A549 (cell line): ENCODE measurements at regions not wholly inside any gene's neighbourhood (a gene's known extent, or its start where the extent isn't known, plus 50 kb on each side); places are given as distances from the start of the nearest gene placed in this dataset.

Experiments used
- ATAC-seq, 2 experiments: fragments of 200-7000 bp in 1 of 2; fragments of >200 bp in 1 of 2; cut with Nextera tagmentation in 1 of 2; cut with Tn5 transposase in 1 of 2; 3 replicates each; pipeline versions ENCODE4 v1.8.0 to v1.9.1; 2018 to 2020; ENCODE audit warnings: mild to moderate bottlenecking in 1 of 2, moderate library complexity in 1 of 2
- CTCF ChIA-PET: fragments of 300-600 bp; sonication (Branson Sonifier 250); formaldehyde crosslinking; extraction: SDS; loops from one replicate; lab custom pipeline; 2021; ENCODE audit warnings: antibody characterized with exemption, inconsistent platforms; lab: Yijun Ruan, JAX
- POLR2A ChIA-PET: fragments of 350-600 bp; formaldehyde crosslinking; extraction: SDS; loops from one replicate; lab custom pipeline; 2021; ENCODE audit warnings: antibody characterized with exemption, inconsistent platforms; lab: Yijun Ruan, JAX
- DNase-seq, 2 experiments: peaks; one replicate each; pipeline versions ENCODE4 v3.0.0 to v3.0.0-alpha.2; 2011 to 2016; ENCODE audit warnings: low read depth in 1 of 2, low spot score in 1 of 2
- FAIRE-seq: peaks from 2 replicates; lab custom pipeline; 2011; peaks lifted over from hg19 to GRCh38; lab: Jason Lieb, UNC
- H3K27ac ChIP-seq, 2 experiments: fragments of >200 bp; sonication (Bioruptor Twin); formaldehyde crosslinking; 3 replicates each; pipeline ENCODE4 v1.5.1; 2016 to 2017
- H3K4me1 ChIP-seq: fragments of >200 bp; sonication (Bioruptor Twin); formaldehyde crosslinking; 3 replicates; pipeline ENCODE4 v1.6.1; 2016
- H3K4me2 ChIP-seq: fragments of >200 bp; sonication (Bioruptor Twin); formaldehyde crosslinking; 3 replicates; pipeline ENCODE4 v1.6.1; 2016
- H3K4me3 ChIP-seq: fragments of >200 bp; sonication (Bioruptor Twin); formaldehyde crosslinking; 3 replicates; pipeline ENCODE4 v1.5.1; 2016
- H3K9me3 ChIP-seq: fragments of >200 bp; sonication (Bioruptor Twin); formaldehyde crosslinking; 3 replicates; pipeline ENCODE4 v1.6.1; 2016
- CBX2 ChIP-seq: fragments of 200-600 bp; sonication (generic); IDR thresholded peaks from 2 replicates; pipeline ENCODE4 v1.6.1; 2016; ENCODE audit warnings: low read depth, mild to moderate bottlenecking, borderline replicate concordance
- CBX8 ChIP-seq: fragments of 200-600 bp; sonication (generic); IDR thresholded peaks from 2 replicates; pipeline ENCODE4 v1.6.1; 2016
- CHD2 ChIP-seq: fragments of 150-350 bp; IDR thresholded peaks from 2 replicates; pipeline ENCODE4 v1.6.1; 2014; ENCODE audit warnings: low read length; ENCODE audit not compliant: partially characterized antibody
- CHD4 ChIP-seq: fragments of 200-600 bp; sonication (generic); IDR thresholded peaks from 2 replicates; pipeline ENCODE4 v1.6.1; 2016; ENCODE audit warnings: antibody characterized with exemption, mild to moderate bottlenecking, borderline replicate concordance
- FOSB ChIP-seq: fragments of 250-450 bp; sonication (Bioruptor Pico); IDR thresholded peaks from 2 replicates; pipeline ENCODE4 v1.5.0; 2020; ENCODE audit warnings: mild to moderate bottlenecking, moderate library complexity
- FOSL2 ChIP-seq, 2 experiments: fragments of 450-650 bp in 1 of 2; fragments of >200 bp in 1 of 2; sonication (Bioruptor Twin) in 1 of 2; formaldehyde crosslinking; IDR thresholded peaks; 2 replicates each; pipeline versions ENCODE4 v1.5.0 to v1.6.1; 2016 to 2020; ENCODE audit warnings: mild to moderate bottlenecking in 1 of 2, moderate library complexity in 1 of 2
- FOXS1 ChIP-seq: fragments of 250-450 bp; sonication (Bioruptor Pico); IDR thresholded peaks from 2 replicates; pipeline ENCODE4 v1.5.0; 2020; ENCODE audit warnings: mild to moderate bottlenecking, moderate library complexity
- GATA3 ChIP-seq: IDR thresholded peaks from 2 replicates; pipeline ENCODE4 v1.6.1; 2012; ENCODE audit warnings: borderline replicate concordance
- HEYL ChIP-seq: fragments of 250-450 bp; sonication (Bioruptor Pico); IDR thresholded peaks from 2 replicates; pipeline ENCODE4 v1.8.0; 2021; ENCODE audit warnings: mild to moderate bottlenecking, moderate library complexity
- HOXB5 ChIP-seq: fragments of 250-450 bp; sonication (Bioruptor Pico); IDR thresholded peaks from 2 replicates; pipeline ENCODE4 v1.5.0; 2020; ENCODE audit warnings: mild to moderate bottlenecking, moderate library complexity
- JUN ChIP-seq, 2 experiments: fragments of >200 bp; sonication (Bioruptor Twin); formaldehyde crosslinking; IDR thresholded peaks; 2 replicates in 1 of 2; 3 replicates in 1 of 2; pipeline ENCODE4 v1.6.1; 2016 to 2017
- JUNB ChIP-seq: fragments of >200 bp; sonication (Bioruptor Twin); formaldehyde crosslinking; IDR thresholded peaks from 2 replicates; pipeline ENCODE4 v1.6.1; 2016
- MAZ ChIP-seq: fragments of 150-350 bp; IDR thresholded peaks from 2 replicates; pipeline ENCODE4 v1.6.1; 2014; ENCODE audit warnings: antibody characterized with exemption, low read depth, low read length, borderline replicate concordance
- MYC ChIP-seq: IDR thresholded peaks from 2 replicates; pipeline ENCODE4 v1.6.1; 2012; ENCODE audit warnings: mild to moderate bottlenecking, inconsistent platforms, low read length, improper control_type of control experiment, borderline replicate concordance
- NFE2L2 ChIP-seq: fragments of 150-350 bp; conservative IDR thresholded peaks from 2 replicates; pipeline ENCODE4 v1.6.1; 2014; ENCODE audit warnings: low read length
- NR3C1 ChIP-seq: fragments of >200 bp; sonication (Bioruptor Twin); formaldehyde crosslinking; IDR thresholded peaks from 3 replicates; pipeline ENCODE4 v1.6.1; 2017
- POLR2AphosphoS2 ChIP-seq: conservative IDR thresholded peaks from 2 replicates; pipeline ENCODE4 v1.6.1; 2012; ENCODE audit warnings: low read length, improper control_type of control experiment, inconsistent platforms
- RAD21 ChIP-seq, 2 experiments: fragments of >200 bp in 1 of 2; sonication (Bioruptor Twin) in 1 of 2; formaldehyde crosslinking in 1 of 2; IDR thresholded peaks in 1 of 2; conservative IDR thresholded peaks in 1 of 2; 2 replicates in 1 of 2; 3 replicates in 1 of 2; pipeline ENCODE4 v1.6.1; 2012 to 2018; ENCODE audit warnings: inconsistent platforms in 1 of 2
- RCOR1 ChIP-seq: fragments of 150-350 bp; IDR thresholded peaks from 2 replicates; pipeline ENCODE4 v1.6.1; 2014; ENCODE audit warnings: antibody characterized with exemption, low read length, low read depth
- RFX5 ChIP-seq: fragments of 450-650 bp; IDR thresholded peaks from 2 replicates; pipeline ENCODE4 v1.7.1; 2014; ENCODE audit warnings: antibody characterized with exemption, mild to moderate bottlenecking, moderate library complexity
- SMC3 ChIP-seq: fragments of >200 bp; sonication (Bioruptor Twin); formaldehyde crosslinking; IDR thresholded peaks from 3 replicates; pipeline ENCODE4 v1.6.1; 2018; ENCODE audit warnings: inconsistent platforms
- ZFP36 ChIP-seq: fragments of 450-650 bp; IDR thresholded peaks from 2 replicates; pipeline ENCODE4 v1.6.1; 2014; ENCODE audit warnings: borderline replicate concordance; ENCODE audit not compliant: partially characterized antibody
- WGBS: methylation state at CpG from one replicate; pipeline ENCODE4 v1.1.6; 2017; ENCODE audit errors: missing lambda C conversion rate; 5-methylcytosine and 5-hydroxymethylcytosine counted together
- TF ChIP-seq, protein P1 (sequence below): IDR thresholded peaks from 2 replicates; pipeline ENCODE4 v1.6.1; 2012; ENCODE audit warnings: low read depth, borderline replicate concordance
- TF ChIP-seq, protein P2 (sequence below): fragments of >200 bp; sonication (Bioruptor Twin); formaldehyde crosslinking; IDR thresholded peaks from 3 replicates; pipeline ENCODE4 v1.6.1; 2016
- TF ChIP-seq, protein P3 (sequence below): fragments of 250-450 bp; sonication (Bioruptor Pico); IDR thresholded peaks from 2 replicates; pipeline ENCODE4 v1.5.0; 2020; ENCODE audit warnings: low read depth, mild to moderate bottlenecking, moderate library complexity
- TF ChIP-seq, protein P4 (sequence below): IDR thresholded peaks from 2 replicates; pipeline ENCODE4 v1.6.1; 2012
- TF ChIP-seq, protein P5 (sequence below): fragments of 450-650 bp; IDR thresholded peaks from 2 replicates; pipeline ENCODE4 v1.6.1; 2014; ENCODE audit warnings: antibody characterized with exemption
- TF ChIP-seq, protein P6 (sequence below): IDR thresholded peaks from 2 replicates; pipeline ENCODE4 v1.6.1; 2012
- TF ChIP-seq, protein P7 (sequence below): fragments of 150-350 bp; IDR thresholded peaks from 2 replicates; pipeline ENCODE4 v1.6.1; 2014; ENCODE audit warnings: low read depth, mild to moderate bottlenecking, low read length

DNA sequence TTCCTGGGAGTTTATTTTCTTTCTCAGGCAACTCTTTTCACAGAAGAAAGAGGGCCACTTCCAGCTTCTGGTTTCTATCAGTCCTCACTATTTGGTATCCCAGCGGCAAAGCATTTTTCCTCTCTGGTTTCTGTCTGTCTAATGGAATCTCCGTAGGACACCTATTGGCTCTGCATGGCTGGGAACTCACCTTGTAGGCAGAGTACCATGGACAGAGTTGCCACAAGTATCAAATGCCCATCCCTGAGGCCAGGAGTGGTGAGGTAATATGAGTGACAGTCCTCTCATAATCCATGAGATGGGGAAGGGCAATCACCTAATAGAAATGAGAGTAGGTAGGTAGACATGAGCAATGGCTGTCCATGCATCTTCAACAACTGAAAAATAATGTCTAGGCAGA lies 369.5 kb upstream of the PIK3C3 start:
- ATAC-seq (no peak), DNase-seq (no peak), FAIRE-seq (no peak)
- no peak overlapping the region for H3K4me3 ChIP-seq
- no peak overlapping the region for H3K4me2 ChIP-seq
- ChIA-PET POLR2A (no interaction called here), CTCF (no interaction called here)
- H3K4me1 ChIP-seq, result no peaks in the 10 kb centered on the region
- no peak for TF ChIP-seq CBX8
- TF ChIP-seq, protein P1, sequence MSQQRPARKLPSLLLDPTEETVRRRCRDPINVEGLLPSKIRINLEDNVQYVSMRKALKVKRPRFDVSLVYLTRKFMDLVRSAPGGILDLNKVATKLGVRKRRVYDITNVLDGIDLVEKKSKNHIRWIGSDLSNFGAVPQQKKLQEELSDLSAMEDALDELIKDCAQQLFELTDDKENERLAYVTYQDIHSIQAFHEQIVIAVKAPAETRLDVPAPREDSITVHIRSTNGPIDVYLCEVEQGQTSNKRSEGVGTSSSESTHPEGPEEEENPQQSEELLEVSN, result no peak
- TF ChIP-seq, protein P2, sequence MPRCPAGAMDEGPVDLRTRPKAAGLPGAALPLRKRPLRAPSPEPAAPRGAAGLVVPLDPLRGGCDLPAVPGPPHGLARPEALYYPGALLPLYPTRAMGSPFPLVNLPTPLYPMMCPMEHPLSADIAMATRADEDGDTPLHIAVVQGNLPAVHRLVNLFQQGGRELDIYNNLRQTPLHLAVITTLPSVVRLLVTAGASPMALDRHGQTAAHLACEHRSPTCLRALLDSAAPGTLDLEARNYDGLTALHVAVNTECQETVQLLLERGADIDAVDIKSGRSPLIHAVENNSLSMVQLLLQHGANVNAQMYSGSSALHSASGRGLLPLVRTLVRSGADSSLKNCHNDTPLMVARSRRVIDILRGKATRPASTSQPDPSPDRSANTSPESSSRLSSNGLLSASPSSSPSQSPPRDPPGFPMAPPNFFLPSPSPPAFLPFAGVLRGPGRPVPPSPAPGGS, result no peak
- TF ChIP-seq JUN (IDR thresholded peaks at IDR 0.05), result no peak
- TF ChIP-seq SMC3, result no peak
- no peak for TF ChIP-seq NFE2L2
- TF ChIP-seq RFX5, result no peak
- TF ChIP-seq JUNB, result no peak
- TF ChIP-seq FOXS1 (CRISPR knock-in tag), result no peak
- TF ChIP-seq FOSL2 (IDR thresholded peaks at IDR 0.05), result no peak
- no peak for TF ChIP-seq FOSL2 (CRISPR knock-in tag; IDR thresholded peaks at IDR 0.05)
- TF ChIP-seq GATA3, result no peak
- no peak for TF ChIP-seq RCOR1
- TF ChIP-seq NR3C1, result no peak
- TF ChIP-seq HOXB5 (CRISPR knock-in tag), result no peak
- TF ChIP-seq CHD4, result no peak
- H3K27ac ChIP-seq, result no peak overlapping the region
- H3K9me3 ChIP-seq, result no peaks in the 10 kb centered on the region
- WGBS, result no CpG with 5 or more reads among the region's 2 CpGs

DNA sequence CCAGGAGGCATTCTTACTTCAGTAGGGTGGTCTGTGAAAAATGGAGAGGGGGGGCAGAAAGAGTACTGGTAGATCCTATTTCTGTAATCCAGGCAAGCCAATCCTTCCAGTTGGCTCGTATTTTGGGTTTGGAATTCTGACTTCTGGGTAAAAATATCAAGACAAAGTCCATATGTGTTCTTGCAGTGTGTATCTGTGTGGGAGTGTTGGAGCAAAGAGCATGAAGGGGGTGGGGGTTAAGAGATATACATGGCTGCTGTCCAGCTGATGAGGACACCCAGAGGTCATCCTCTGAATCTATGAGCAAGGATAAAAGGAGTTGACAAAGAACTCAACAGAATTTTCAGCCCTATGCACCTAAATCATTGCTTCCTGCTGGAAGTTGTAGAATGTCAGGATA lies 375.8 kb upstream of the PIK3C3 start:
- FAIRE-seq (no peak), ATAC-seq (no peak), DNase-seq (no peak)
- Histone ChIP-seq H3K4me3 (no peak overlapping the region), H3K27ac (no peak overlapping the region), H3K4me2 (no peak overlapping the region), H3K9me3 (no peaks in the 10 kb centered on the region), H3K4me1 (no peaks in the 10 kb centered on the region)
- WGBS, result 0% methylated on average over 1 of the region's 1 CpG
- no peak for TF ChIP-seq FOSB
- TF ChIP-seq ZFP36, result no peak
- TF ChIP-seq POLR2AphosphoS2, result no peak
- TF ChIP-seq RCOR1, result no peak
- TF ChIP-seq RAD21 (conservative IDR thresholded peaks at IDR 0.05 in 1 of 2, IDR thresholded peaks at IDR 0.05 in 1 of 2), result no peak
- no peak for TF ChIP-seq MAZ
- TF ChIP-seq, protein P3, sequence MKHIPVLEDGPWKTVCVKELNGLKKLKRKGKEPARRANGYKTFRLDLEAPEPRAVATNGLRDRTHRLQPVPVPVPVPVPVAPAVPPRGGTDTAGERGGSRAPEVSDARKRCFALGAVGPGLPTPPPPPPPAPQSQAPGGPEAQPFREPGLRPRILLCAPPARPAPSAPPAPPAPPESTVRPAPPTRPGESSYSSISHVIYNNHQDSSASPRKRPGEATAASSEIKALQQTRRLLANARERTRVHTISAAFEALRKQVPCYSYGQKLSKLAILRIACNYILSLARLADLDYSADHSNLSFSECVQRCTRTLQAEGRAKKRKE (CRISPR knock-in tag), result no peak
- TF ChIP-seq, protein P4, sequence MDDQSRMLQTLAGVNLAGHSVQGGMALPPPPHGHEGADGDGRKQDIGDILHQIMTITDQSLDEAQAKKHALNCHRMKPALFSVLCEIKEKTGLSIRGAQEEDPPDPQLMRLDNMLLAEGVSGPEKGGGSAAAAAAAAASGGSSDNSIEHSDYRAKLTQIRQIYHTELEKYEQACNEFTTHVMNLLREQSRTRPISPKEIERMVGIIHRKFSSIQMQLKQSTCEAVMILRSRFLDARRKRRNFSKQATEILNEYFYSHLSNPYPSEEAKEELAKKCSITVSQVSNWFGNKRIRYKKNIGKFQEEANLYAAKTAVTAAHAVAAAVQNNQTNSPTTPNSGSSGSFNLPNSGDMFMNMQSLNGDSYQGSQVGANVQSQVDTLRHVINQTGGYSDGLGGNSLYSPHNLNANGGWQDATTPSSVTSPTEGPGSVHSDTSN, result no peak
- TF ChIP-seq, protein P5, sequence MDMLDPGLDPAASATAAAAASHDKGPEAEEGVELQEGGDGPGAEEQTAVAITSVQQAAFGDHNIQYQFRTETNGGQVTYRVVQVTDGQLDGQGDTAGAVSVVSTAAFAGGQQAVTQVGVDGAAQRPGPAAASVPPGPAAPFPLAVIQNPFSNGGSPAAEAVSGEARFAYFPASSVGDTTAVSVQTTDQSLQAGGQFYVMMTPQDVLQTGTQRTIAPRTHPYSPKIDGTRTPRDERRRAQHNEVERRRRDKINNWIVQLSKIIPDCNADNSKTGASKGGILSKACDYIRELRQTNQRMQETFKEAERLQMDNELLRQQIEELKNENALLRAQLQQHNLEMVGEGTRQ, result no peak
- TF ChIP-seq, protein P2, result no peak
- TF ChIP-seq, protein P6, sequence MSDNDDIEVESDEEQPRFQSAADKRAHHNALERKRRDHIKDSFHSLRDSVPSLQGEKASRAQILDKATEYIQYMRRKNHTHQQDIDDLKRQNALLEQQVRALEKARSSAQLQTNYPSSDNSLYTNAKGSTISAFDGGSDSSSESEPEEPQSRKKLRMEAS, result no peak
- no peak for TF ChIP-seq CBX2
- TF ChIP-seq, protein P7, sequence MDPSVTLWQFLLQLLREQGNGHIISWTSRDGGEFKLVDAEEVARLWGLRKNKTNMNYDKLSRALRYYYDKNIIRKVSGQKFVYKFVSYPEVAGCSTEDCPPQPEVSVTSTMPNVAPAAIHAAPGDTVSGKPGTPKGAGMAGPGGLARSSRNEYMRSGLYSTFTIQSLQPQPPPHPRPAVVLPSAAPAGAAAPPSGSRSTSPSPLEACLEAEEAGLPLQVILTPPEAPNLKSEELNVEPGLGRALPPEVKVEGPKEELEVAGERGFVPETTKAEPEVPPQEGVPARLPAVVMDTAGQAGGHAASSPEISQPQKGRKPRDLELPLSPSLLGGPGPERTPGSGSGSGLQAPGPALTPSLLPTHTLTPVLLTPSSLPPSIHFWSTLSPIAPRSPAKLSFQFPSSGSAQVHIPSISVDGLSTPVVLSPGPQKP, result no peak
- no peak for TF ChIP-seq HEYL (CRISPR knock-in tag)
- no peak for TF ChIP-seq CHD2
- TF ChIP-seq MYC, result no peak
- TF ChIP-seq HOXB5 (CRISPR knock-in tag), result no peak
- CTCF ChIA-PET, result no interaction called here
- POLR2A ChIA-PET, result no interaction called here
